ENCODE measurements at regions not wholly inside any gene's neighbourhood (a gene's known extent, or its start where the extent isn't known, plus 50 kb on each side); places are given as distances from the start of the nearest gene placed in this dataset.
"Not testable (repeated sequence)": the region's sequence is repeated elsewhere in the genome, so short reads cannot be mapped to it uniquely, and the experiment has no call there.

GRCh38 chr15:31650055-31650701, 323.5 kb downstream of the KLF13 start:
- H3K27me3 ChIP-seq (ENCODE audit: insufficient read depth, poor library complexity, severe bottlenecking); H3K27ac ChIP-seq (ENCODE audit: poor library complexity, severe bottlenecking); H3K4me3 ChIP-seq (ENCODE audit: severe bottlenecking); DNase-seq (ENCODE audit: low spot score); H3K36me3 ChIP-seq (ENCODE audit: low read depth); H3K4me1 ChIP-seq (ENCODE audit: insufficient read depth, poor library complexity, severe bottlenecking); H3K9me3 ChIP-seq (ENCODE audit: severe bottlenecking): not testable (repeated sequence)
- ATAC-seq (ENCODE audit: low read depth) = peak; percentile 89

GRCh38 chr15:31656915-31657314, 330.3 kb downstream of the KLF13 start:
- not testable (repeated sequence) for DNase-seq (ENCODE audit: low spot score); ATAC-seq (ENCODE audit: low read depth); H3K4me3 ChIP-seq (ENCODE audit: severe bottlenecking); H3K27me3 ChIP-seq (ENCODE audit: insufficient read depth, poor library complexity, severe bottlenecking); H3K36me3 ChIP-seq (ENCODE audit: low read depth); H3K27ac ChIP-seq (ENCODE audit: poor library complexity, severe bottlenecking); H3K9me3 ChIP-seq (ENCODE audit: severe bottlenecking); H3K4me1 ChIP-seq (ENCODE audit: insufficient read depth, poor library complexity, severe bottlenecking)

GRCh38 chr15:31660816-31661215, 334.2 kb downstream of the KLF13 start:
- TF ChIP-seq CTCF (IDR thresholded peaks at IDR 0.05; ENCODE audit: poor library complexity, severe bottlenecking) = no peak
- Histone ChIP-seq H3K27me3 (ENCODE audit: insufficient read depth, poor library complexity, severe bottlenecking) (no peaks in the 10 kb centered on the region), H3K4me3 (ENCODE audit: severe bottlenecking) (no peak overlapping the region), H3K36me3 (ENCODE audit: low read depth) (no peaks in the 10 kb centered on the region), H3K9me3 (ENCODE audit: severe bottlenecking) (no peaks in the 10 kb centered on the region), H3K27ac (ENCODE audit: poor library complexity, severe bottlenecking) (no peak overlapping the region), H3K4me1 (ENCODE audit: insufficient read depth, poor library complexity, severe bottlenecking) (no peaks in the 10 kb centered on the region)
- ATAC-seq (ENCODE audit: low read depth) = no peak
- no peak for DNase-seq (ENCODE audit: low spot score)

- DNase-seq (ENCODE audit: low spot score); H3K9me3 ChIP-seq (ENCODE audit: severe bottlenecking); H3K36me3 ChIP-seq (ENCODE audit: low read depth); ATAC-seq (ENCODE audit: low read depth); H3K27me3 ChIP-seq (ENCODE audit: insufficient read depth, poor library complexity, severe bottlenecking); H3K4me3 ChIP-seq (ENCODE audit: severe bottlenecking); H3K27ac ChIP-seq (ENCODE audit: poor library complexity, severe bottlenecking); H3K4me1 ChIP-seq (ENCODE audit: insufficient read depth, poor library complexity, severe bottlenecking): not testable (repeated sequence)
These were observed 339.1 kb downstream of the KLF13 start for GRCh38 chr15:31665732-31666131.

- H3K36me3 ChIP-seq (ENCODE audit: low read depth); H3K4me1 ChIP-seq (ENCODE audit: insufficient read depth, poor library complexity, severe bottlenecking); H3K9me3 ChIP-seq (ENCODE audit: severe bottlenecking); H3K27me3 ChIP-seq (ENCODE audit: insufficient read depth, poor library complexity, severe bottlenecking); ATAC-seq (ENCODE audit: low read depth); DNase-seq (ENCODE audit: low spot score); H3K4me3 ChIP-seq (ENCODE audit: severe bottlenecking); H3K27ac ChIP-seq (ENCODE audit: poor library complexity, severe bottlenecking): not testable (repeated sequence)
These were observed 342.7 kb downstream of the KLF13 start for GRCh38 chr15:31669158-31669908.

- H3K36me3 ChIP-seq (ENCODE audit: low read depth); H3K9me3 ChIP-seq (ENCODE audit: severe bottlenecking); ATAC-seq (ENCODE audit: low read depth); H3K27ac ChIP-seq (ENCODE audit: poor library complexity, severe bottlenecking); DNase-seq (ENCODE audit: low spot score); H3K27me3 ChIP-seq (ENCODE audit: insufficient read depth, poor library complexity, severe bottlenecking); H3K4me3 ChIP-seq (ENCODE audit: severe bottlenecking); H3K4me1 ChIP-seq (ENCODE audit: insufficient read depth, poor library complexity, severe bottlenecking): not testable (repeated sequence)
These were observed 346.6 kb downstream of the KLF13 start for GRCh38 chr15:31673263-31673662.

- H3K27ac ChIP-seq (ENCODE audit: poor library complexity, severe bottlenecking); H3K36me3 ChIP-seq (ENCODE audit: low read depth); H3K4me1 ChIP-seq (ENCODE audit: insufficient read depth, poor library complexity, severe bottlenecking); H3K27me3 ChIP-seq (ENCODE audit: insufficient read depth, poor library complexity, severe bottlenecking); H3K4me3 ChIP-seq (ENCODE audit: severe bottlenecking); H3K9me3 ChIP-seq (ENCODE audit: severe bottlenecking); ATAC-seq (ENCODE audit: low read depth); DNase-seq (ENCODE audit: low spot score): not testable (repeated sequence)
These were observed 348.6 kb upstream of the CHRNA7 start for GRCh38 chr15:31681529-31682259.

- not testable (repeated sequence) for H3K36me3 ChIP-seq (ENCODE audit: low read depth); H3K4me3 ChIP-seq (ENCODE audit: severe bottlenecking); H3K27me3 ChIP-seq (ENCODE audit: insufficient read depth, poor library complexity, severe bottlenecking); H3K4me1 ChIP-seq (ENCODE audit: insufficient read depth, poor library complexity, severe bottlenecking); DNase-seq (ENCODE audit: low spot score); H3K27ac ChIP-seq (ENCODE audit: poor library complexity, severe bottlenecking); ATAC-seq (ENCODE audit: low read depth); H3K9me3 ChIP-seq (ENCODE audit: severe bottlenecking)
These were observed 343.2 kb upstream of the CHRNA7 start for GRCh38 chr15:31687088-31687487.

GRCh38 chr15:31696509-31696908, 333.8 kb upstream of the CHRNA7 start:
- H3K4me3 ChIP-seq (ENCODE audit: severe bottlenecking) = not testable (repeated sequence)

GRCh38 chr15:31705076-31705678, 325.1 kb upstream of the CHRNA7 start:
- H3K4me3 ChIP-seq (ENCODE audit: severe bottlenecking); ATAC-seq (ENCODE audit: low read depth); H3K27ac ChIP-seq (ENCODE audit: poor library complexity, severe bottlenecking); DNase-seq (ENCODE audit: low spot score); H3K27me3 ChIP-seq (ENCODE audit: insufficient read depth, poor library complexity, severe bottlenecking); H3K9me3 ChIP-seq (ENCODE audit: severe bottlenecking); H3K36me3 ChIP-seq (ENCODE audit: low read depth); H3K4me1 ChIP-seq (ENCODE audit: insufficient read depth, poor library complexity, severe bottlenecking): not testable (repeated sequence)

More at GRCh38 chr15:31696509-31696908, 333.8 kb upstream of the CHRNA7 start:
- not testable (repeated sequence) for DNase-seq (ENCODE audit: low spot score); H3K9me3 ChIP-seq (ENCODE audit: severe bottlenecking); H3K36me3 ChIP-seq (ENCODE audit: low read depth); H3K4me1 ChIP-seq (ENCODE audit: insufficient read depth, poor library complexity, severe bottlenecking); H3K27me3 ChIP-seq (ENCODE audit: insufficient read depth, poor library complexity, severe bottlenecking); H3K27ac ChIP-seq (ENCODE audit: poor library complexity, severe bottlenecking)
- ATAC-seq (ENCODE audit: low read depth) = peak; percentile 40; the same call in 1 of the 3 replicates
